GM18867 (cell line): ENCODE measurements at regions not wholly inside any gene's neighbourhood (a gene's known extent, or its start where the extent isn't known, plus 50 kb on each side); places are given as distances from the start of the nearest gene placed in this dataset.
"Not testable (repeated sequence)": the region's sequence is repeated elsewhere in the genome, so short reads cannot be mapped to it uniquely, and the experiment has no call there.

Experiments
- ATAC-seq: cut with Tn5 transposase; IDR thresholded peaks from one replicate; pipeline ENCODE4 v1.9.1; 2021; ENCODE audit warnings: mild to moderate bottlenecking, moderate library complexity; ENCODE audit not compliant: unreplicated experiment

DNA sequence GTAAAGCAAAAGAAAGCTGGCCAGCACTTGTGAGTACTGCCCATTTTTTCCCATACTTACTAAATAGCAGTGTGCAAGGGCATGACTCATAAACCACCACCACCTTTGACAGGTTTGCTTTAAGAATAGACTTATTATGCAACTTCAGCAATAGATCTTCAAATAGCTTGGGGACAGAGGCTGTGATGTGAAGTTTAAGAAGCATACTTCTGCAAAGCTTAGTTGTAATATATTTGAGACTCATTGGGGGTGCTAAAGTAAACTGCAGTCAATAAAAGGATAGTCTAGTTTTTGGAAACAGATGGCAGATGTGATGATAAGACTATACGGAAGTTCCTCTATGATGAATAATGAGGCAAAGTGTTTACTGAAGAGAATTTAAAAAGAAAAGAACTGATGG lies 210.0 kb downstream of the PLA2G4A start:
- ATAC-seq: no peak

DNA sequence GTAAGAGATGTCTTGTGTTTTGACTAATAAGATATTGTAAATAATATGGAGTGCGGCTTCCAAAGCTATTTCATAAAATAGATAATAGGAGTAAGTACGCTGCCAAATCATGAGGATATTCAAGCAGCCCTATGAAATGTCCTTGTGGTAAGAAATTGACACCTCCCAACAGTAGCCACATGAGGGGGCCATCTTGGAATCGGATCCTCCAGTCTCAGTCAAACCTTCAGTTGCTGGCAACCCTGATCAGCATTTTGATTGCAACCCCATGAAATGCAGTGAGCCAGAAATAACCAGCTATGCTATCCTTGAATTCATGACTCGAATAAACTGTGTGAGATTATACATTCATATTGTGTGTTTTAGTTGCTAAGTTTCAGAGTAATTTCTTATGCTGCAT lies 212.4 kb downstream of the PLA2G4A start:
- no peak for ATAC-seq

DNA sequence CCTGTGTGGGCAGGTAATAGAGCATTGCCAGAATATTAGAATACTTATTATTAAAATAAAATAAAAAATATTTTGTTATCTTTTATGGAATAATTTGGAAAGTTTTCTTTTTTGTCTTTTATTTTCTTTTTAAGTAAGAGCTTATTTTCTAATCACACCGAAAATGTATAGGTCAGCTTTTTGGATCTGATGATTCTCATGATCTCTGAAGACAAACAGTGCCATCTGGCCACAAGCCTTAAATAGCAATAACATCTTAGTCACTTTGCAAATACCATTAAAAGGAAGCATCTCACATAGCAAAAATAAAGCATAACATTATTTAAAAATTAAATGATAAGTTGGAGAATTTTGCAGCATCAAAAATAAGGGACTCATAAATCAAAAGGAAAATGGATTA lies 213.8 kb downstream of the PLA2G4A start:
- no peak for ATAC-seq

DNA sequence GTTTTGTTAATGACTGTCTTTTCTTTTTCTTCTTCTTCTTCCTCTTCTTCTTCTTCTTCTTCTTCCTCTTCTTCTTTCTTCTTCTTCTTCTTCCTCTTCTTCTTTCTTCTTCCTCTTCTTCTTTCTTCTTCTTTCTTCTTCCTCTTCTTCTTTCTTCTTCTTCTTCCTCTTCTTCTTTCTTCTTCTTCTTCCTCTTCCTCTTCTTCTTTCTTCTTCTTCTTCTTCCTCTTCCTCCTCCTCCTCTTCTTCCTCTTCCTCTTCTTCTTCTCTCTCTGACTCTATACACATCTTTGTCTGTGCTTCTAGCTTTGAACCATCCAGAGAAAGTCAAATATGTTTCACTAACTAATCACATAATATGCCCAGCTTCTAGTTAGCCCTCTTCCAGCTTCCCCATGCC lies 214.7 kb downstream of the PLA2G4A start:
- ATAC-seq: not testable (repeated sequence)

DNA sequence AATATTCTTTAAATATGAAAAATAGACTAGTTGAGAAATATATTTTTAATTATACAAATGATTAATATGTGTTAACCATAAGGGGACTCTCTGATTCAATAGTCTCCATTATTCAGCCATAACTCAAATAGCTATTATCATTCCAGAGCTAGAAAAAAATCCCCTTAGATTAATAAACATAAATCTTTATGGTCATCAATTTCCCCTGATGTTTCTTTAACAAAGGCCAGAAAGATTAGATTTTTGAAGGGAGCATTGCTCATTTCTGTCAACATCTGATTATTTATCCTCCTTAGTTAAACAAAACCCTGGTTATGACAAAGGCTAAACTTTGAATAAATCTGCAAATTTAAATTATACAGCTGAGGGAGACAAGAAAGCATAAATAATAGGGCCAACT lies 215.7 kb downstream of the PLA2G4A start:
- no peak for ATAC-seq

DNA sequence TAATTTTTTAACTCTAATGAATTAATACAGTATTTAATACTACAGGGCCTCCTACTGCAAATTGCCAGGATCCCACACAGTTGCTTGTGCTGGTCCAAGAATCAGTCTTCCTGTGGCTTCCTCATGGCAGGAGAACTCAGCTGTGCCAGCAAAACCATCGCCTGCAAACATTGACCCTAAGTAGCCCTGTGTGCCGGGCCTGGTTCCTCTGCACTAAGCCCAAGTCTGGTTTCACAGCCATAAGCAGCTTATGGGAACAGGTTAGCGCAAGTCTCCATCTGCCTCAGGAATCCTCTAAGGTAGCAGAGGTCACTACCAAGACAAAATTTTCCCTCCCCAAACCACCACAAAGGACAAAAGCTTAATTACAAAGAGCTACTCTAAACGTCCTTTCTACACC lies 216.6 kb downstream of the PLA2G4A start:
- no peak for ATAC-seq

DNA sequence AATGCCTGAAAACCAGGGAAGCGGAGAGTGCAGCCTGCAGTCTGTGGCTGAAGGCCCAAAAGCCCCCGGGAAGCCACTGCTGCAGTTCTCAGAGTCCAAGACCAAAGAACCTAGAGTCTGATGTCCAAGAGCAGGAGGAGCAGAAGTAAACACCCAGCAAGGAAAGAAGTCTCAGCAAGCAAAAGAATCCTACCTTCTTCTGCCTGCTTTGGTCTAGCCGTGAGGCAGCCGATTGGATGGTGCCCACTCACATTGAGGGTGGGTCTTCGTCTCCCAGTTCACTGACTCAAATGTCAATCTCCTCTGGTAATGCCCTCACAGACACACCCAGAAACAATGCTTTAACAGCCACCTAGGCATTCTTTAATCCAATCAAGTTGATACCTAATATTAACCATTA lies 217.5 kb downstream of the PLA2G4A start:
- ATAC-seq: no peak

DNA sequence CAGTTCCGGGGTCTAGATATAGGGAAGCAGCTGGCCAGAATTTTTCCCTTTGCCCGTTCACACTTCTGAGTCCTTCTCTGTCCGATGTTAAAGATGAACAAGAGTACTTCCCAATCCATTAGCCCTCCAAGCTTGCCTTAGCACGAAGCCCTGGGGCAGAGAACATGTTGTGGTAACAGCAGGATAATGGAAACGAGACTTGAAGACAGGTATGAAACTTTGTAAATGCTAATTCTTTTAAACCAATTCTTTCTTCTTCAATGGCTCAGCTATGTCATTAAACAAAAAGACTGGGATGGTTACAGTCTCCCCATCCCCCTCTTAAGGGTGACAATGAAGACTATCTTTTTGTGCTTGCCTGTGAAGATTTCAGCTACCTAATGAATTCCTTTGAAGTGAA lies 218.5 kb downstream of the PLA2G4A start:
- ATAC-seq: no peak

DNA sequence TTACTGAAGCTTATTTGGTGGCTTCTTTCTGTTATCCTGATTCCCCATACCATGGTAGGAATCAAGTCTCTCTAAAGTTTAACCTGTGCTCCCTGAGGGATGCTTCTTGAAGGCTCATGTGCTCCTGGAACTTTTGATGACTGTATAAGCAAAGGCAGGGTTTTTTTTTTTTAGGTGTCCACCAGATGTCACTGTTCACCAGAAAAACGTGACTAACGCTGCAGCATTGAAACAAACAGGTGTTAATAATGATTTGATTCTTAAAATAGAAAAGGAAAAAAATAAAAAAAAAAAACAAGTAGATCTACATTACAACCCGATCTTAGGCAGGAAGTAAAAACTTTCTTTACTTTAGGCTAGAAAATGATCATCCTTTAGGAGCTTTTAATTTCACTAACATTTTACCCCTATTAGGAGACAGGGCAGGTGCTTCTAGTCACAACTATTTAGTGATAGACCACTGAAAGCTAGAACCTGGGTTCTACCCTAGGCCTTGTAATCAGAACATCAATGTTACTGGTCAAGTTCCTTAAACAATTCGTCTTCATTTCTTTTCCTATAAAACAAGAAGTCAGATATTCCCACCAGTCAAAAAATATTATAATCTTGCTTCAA lies 223.0 kb downstream of the PLA2G4A start:
- ATAC-seq: peak; percentile 85

DNA sequence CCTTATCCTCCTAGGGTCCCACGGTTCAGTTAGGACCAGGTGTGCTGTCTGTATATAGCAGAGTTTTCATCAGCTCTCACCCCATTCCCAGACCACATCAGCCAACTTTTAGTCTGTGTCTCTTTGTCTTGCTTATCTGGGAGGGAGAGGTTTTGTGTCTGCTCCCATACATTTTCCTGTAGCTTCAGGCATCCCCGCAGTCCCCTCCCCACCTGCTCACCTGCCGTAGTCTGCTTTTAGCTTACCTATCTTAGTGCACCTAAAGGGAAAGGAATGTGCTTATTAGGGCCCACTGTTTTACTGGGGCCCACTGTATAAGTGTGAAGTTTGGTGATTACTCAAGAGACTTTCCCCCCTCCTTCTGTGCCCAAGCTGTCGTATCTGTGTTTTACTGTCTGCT lies 225.1 kb downstream of the PLA2G4A start:
- no peak for ATAC-seq

DNA sequence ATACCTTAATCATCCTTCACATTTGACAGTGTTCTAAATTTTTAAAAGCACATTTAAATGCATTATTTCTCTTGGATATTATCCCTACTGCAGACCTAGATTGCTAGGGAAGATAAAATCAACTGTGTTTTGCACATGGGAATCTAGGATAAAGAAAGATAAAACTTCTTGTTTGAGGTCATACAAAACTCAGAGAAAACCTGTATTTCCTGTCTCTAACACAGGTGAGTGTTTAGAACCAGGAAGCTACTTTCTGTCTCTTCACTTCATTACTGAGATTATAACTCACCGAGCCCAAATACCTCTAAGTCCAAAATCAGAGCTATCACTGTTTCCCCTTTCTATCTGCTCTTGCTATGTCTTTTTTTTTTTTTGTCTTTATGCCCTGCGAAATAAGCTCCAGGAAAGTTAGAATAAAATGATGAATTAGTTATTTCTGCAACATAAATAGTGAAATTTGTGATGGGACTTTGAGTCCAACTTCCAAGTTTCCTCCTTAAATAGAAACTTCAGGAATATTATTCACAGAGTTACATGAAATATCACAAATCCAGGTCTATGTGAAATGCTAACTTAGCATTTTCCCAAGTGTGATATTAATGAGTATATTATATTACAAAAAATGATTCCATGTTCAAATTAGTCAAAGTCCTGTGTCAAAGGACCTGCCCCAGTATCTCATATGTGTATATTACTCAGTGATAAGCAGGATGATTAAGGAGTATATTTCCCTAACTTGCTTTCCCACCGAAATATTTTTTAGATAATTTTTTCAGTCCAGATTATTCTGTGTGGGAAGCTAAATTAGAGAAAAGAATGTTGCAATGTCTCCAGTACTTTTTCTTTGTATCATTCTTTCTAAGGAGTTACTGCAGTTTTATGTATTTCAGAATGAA lies 226.4 kb downstream of the PLA2G4A start:
- no peak for ATAC-seq

DNA sequence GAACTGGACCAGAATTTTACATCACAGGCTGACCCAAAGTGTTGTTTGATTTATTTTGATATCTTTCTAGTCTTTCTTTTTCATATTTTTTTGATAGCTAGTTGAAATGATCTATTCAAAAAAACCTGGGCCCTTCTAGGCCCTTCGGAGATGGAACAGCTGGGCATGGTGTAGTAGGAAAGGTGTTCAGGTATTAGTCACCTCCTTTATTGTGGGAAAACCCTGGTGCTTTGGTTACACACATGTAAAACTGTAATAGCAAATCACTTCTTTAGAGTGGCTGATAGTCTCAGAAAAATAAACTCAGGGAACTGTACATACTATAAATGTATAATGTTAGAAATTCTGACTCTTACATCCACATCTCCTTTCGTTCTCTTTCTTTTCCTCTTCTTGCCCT lies 234.5 kb downstream of the PLA2G4A start:
- no peak for ATAC-seq

DNA sequence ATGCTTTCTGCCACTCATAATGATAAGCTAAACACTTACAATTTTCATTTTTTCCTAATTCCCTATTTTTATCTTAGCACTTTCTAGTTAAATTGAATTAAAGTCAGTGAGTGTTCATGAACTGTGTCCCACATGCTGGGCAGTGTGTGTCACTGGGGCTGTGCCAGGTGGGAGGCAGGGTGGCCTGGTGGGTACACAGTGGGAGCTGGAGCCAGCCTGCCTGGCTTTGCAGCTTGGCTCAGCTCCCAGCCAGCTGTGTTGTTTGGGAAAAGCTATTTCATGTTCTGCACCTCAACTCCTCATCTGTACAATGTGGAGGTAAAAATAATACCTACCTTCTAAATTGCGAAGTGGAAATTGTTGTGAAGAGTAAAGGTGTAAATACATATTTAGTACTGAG lies 238.4 kb downstream of the PLA2G4A start:
- no peak for ATAC-seq

DNA sequence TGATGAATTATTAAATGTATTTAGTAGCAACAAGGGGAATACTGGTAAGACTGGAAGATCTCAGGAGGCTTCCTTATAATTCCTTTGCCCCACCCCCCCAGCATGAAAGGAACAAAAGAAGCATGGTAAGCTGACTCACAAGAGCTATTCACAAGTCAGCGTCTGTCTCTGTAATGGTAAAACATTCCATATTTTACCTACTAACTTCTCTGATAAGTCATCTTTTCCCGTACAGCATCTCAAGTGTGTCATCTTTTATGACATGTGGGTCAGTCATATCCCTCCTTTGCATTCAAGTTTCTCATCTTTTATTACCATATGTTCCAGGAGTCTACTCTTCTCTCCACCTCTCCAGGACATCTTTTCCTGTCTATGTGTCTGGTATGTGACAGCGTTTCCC lies 241.3 kb downstream of the PLA2G4A start:
- ATAC-seq: no peak

DNA sequence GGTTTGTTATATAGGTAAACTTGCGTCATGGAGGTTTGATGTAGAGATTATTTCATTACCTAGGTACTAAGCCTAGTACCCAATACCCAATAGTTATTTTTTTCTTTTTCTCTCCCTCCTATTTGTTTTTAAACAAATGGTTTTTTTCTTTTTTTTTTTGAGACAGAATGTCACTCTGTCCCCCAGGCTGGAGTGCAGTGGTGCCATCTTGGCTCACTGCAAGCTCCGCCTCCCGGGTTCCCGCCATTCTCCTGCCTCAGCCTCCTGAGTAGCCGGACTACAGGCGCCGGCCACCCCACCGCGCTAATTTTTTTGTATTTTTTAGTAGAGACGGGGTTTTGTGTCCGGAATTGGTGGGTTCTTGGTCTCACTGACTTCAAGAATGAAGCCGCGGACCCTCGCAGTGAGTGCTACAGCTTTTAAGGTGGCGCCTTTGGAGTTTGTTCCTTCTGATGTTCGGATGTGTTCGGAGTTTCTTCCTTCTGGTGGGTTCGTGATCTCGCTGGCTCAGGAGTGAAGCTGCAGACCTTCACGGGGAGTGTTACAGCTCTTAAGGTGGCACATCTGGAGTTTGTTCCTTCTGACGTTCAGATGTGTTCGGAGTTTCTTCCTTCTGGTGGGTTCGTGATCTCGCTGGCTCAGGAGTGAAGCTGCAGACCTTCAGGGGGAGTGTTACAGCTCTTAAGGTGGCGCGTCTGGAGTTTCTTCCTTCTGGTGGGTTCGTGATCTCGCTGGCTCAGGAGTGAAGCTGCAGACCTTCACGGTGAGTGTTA lies 243.7 kb downstream of the PLA2G4A start:
- not testable (repeated sequence) for ATAC-seq

DNA sequence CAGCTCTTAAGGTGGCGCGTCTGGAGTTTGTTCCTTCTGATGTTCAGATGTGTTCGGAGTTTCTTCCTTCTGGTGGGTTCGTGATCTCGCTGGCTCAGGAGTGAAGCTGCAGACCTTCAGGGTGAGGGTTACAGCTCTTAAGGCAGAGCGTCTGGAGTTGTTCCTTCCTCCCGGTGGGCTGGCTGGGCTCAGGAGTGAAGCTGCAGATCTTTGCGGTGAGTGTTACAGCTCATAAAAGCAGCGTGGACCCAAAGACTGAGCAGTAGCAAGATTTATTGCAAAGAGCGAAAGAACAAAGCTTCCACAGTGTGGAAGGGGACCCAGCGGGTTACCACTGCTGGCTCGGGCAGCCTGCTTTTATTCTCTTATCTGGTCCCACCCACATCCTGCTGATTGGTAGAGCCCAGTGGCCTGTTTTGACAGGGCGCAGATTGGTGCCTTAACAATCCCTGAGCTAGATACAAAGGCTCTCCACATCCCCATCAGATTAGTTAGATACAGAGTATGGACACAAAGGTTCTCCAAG lies 244.3 kb downstream of the PLA2G4A start:
- ATAC-seq: not testable (repeated sequence)

DNA sequence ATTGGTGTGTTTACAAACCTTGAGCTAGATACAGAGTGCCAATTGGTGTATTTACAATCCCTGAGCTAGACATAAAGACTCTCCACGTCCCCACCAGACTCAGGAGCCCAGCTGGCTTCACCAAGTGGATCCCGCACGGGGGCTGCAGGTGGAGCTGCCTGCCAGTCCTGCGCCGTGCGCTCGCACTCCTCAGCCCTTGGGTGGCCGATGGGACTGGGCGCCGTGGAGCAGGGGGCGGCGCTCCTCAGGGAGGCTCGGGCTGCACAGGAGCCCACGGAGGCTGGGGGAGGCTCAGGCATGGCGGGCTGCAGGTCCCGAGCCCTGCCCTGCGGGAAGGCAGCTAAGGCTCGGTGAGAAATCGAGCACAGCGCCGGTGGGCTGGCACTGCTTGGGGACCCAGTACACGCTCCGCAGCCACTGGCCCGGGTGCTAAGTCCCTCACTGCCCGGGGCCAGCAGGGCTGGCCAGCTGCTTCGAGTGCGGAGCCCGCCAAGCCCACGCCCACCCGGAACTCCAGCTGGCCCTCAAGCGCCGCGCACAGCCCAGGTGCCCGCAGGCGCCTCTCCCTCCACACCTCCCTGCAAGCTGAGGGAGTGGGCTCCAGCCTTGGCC lies 245.0 kb downstream of the PLA2G4A start:
- not testable (repeated sequence) for ATAC-seq

DNA sequence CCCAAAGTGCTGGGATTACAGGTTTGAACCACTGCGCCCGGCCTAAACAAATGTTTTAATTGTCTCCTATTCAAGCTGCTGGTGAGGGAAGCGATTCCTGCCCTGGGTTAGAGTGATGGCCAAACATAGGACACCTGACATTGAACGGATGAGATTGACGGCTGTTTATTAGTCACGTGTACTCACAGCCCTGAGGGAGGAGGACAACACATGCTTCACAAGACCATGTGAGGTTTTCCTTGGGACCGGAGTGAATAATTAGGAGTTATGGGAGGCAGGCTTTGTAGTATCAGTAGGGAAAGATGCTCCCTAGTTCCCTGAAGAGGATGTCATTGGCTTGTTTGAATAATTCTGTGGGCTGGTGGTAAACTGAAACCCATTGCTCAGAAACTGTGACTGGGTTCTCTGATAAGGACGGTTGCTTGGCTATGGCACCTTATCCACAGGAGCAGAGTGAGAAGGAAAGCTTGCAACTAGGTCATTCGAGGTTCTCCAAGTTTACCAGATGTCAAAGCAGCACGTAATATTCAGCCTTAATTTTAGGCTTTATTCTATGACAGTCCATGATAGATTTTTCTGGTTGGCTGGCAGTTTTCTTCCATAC lies 245.8 kb downstream of the PLA2G4A start:
- ATAC-seq: no peak

DNA sequence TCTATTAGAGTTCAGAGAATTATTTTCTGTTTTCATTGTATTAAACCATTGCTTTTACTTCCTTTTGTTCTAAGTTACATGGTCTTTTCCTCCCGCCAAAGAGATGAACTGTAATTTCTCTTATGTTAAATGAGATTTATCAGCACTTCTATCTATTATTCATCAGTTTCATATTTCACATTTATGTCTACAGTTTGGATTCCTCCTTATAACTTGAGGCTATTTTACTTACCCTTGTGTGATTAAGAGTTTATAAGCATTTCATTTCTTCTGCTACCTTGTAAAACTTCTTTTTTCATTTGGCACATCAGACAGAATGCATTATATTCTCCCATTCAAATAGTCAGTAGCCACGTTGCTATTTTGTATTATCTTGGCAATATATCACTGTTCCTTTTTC lies 248.2 kb downstream of the PLA2G4A start:
- ATAC-seq: no peak

DNA sequence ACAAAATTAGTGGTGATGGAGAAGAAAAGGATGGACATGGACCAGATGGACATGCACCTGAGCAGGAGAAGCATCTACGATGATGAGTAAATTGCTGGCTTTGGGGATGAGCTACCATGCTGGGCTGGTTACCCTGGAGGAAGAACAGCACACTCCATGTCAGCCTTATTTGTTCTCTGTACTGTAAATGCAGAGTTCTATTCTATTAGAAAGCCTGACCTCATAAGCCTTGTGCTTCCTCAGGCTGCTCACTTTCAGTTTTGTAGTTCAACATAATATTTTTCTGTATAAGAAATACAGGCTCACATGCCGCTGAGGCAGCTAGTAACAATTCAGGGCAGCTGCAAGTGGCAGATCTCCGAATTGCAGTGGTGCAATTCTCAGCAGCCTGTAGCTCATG lies 249.6 kb downstream of the PLA2G4A start:
- no peak for ATAC-seq

DNA sequence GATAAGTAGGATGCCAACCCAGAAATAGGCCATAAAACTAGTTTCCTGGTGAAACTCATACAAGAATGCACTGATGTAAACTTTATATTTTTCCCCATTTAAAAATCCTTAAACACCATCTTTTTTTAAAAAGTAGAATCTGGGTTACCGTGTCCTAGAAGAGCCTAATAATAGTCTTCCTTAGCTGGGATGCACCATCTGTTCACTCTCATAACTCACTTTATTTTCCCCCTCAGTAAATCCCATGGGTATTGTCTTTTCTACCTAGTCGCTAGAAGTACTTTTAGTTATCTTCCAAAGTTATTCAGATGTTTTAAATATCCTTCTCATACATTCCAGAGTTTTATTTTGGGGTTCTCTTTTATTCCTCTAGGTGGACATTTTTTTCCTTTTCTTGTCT lies 250.2 kb downstream of the PLA2G4A start:
- no peak for ATAC-seq
